Ramos (cell line): ENCODE measurements at regions not wholly inside any gene's neighbourhood (a gene's known extent, or its start where the extent isn't known, plus 50 kb on each side); places are given as distances from the start of the nearest gene placed in this dataset.
"Not testable (repeated sequence)": the region's sequence is repeated elsewhere in the genome, so short reads cannot be mapped to it uniquely, and the experiment has no call there.

ENCODE experiments used
- in situ Hi-C: fragments of 300-500 bp; cut with MboI; formaldehyde crosslinking; loops from one replicate; pipeline ENCODE4 v1.14.3; 2022; ENCODE audit warnings: low sequenced_read_pairs; ENCODE audit not compliant: unreplicated experiment

GRCh38 chr14:105915546-105915945 lies 389.2 kb downstream of the TMEM121 start:
- in situ Hi-C loops = not testable (repeated sequence)

GRCh38 chr14:105917136-105917932 lies 391.0 kb downstream of the TMEM121 start:
- in situ Hi-C loops = not testable (repeated sequence)

- in situ Hi-C loops = no loop called here
Measured at GRCh38 chr14:105917933-105918436, 391.6 kb downstream of the TMEM121 start.

- in situ Hi-C loops = no loop called here
Measured at GRCh38 chr14:105918496-105919262, 392.3 kb downstream of the TMEM121 start.

GRCh38 chr14:105919458-105920150 lies 393.2 kb downstream of the TMEM121 start:
- in situ Hi-C loops = no loop called here

- in situ Hi-C loops = not testable (repeated sequence)
Measured at GRCh38 chr14:105920151-105920700, 393.8 kb downstream of the TMEM121 start.

- in situ Hi-C loops = not testable (repeated sequence)
Measured at GRCh38 chr14:105920803-105921755, 394.7 kb downstream of the TMEM121 start.

GRCh38 chr14:105921781-105922180 lies 395.4 kb downstream of the TMEM121 start:
- in situ Hi-C loops = not testable (repeated sequence)

GRCh38 chr14:105923520-105924191 lies 397.3 kb downstream of the TMEM121 start:
- in situ Hi-C loops = not testable (repeated sequence)

GRCh38 chr14:105924951-105925591 lies 398.7 kb downstream of the TMEM121 start:
- in situ Hi-C loops = no loop called here

GRCh38 chr14:105925615-105926372 lies 399.4 kb downstream of the TMEM121 start:
- in situ Hi-C loops = no loop called here

- in situ Hi-C loops = no loop called here
Measured at GRCh38 chr14:105926373-105927095, 400.2 kb downstream of the TMEM121 start.

- in situ Hi-C loops = no loop called here
Measured at GRCh38 chr14:105927096-105928060, 401.0 kb downstream of the TMEM121 start.

GRCh38 chr14:105928171-105929111 lies 402.1 kb downstream of the TMEM121 start:
- in situ Hi-C loops = not testable (repeated sequence)
